HEK293 (cell line): ENCODE measurements at regions not wholly inside any gene's neighbourhood (a gene's known extent, or its start where the extent isn't known, plus 50 kb on each side); places are given as distances from the start of the nearest gene placed in this dataset.

Experiments used
- CTCF ChIA-PET: fragments of 350-600 bp; formaldehyde crosslinking; extraction: SDS; loops from one replicate; lab custom pipeline; 2021; ENCODE audit warnings: antibody characterized with exemption; lab: Yijun Ruan, JAX
- POLR2A ChIA-PET: fragments of 300-600 bp; formaldehyde crosslinking; extraction: SDS; loops from one replicate; lab custom pipeline; 2020; ENCODE audit warnings: antibody characterized with exemption, inconsistent platforms; lab: Yijun Ruan, JAX
- H3K27ac ChIP-seq: fragments of 200-500 bp; sonication (Bioruptor generic); 2 replicates; pipeline ENCODE4 v1.5.1; 2014; ENCODE audit warnings: low read depth, low read length, control low read depth, inconsistent platforms; ENCODE audit errors: extremely low read depth
- H3K36me3 ChIP-seq, 2 experiments: fragments of 200-500 bp in 1 of 2; sonication (Bioruptor generic) in 1 of 2; 1 replicate in 1 of 2; 2 replicates in 1 of 2; pipeline ENCODE4 v1.5.1; 2014 to 2017; ENCODE audit warnings: inconsistent platforms in 2 of 2, low read length in 2 of 2; ENCODE audit not compliant: control insufficient read depth in 2 of 2, insufficient read depth in 1 of 2
- H3K4me1 ChIP-seq: fragments of 200-500 bp; sonication (Bioruptor generic); 2 replicates; pipeline ENCODE4 v1.5.1; 2014; ENCODE audit warnings: mild to moderate bottlenecking, low read length, inconsistent platforms; ENCODE audit not compliant: control insufficient read depth, insufficient read depth
- H3K4me3 ChIP-seq: 2 replicates; pipeline ENCODE4 v1.5.1; 2011; ENCODE audit warnings: low read depth, mild to moderate bottlenecking, control low read depth, low read length, moderate library complexity
- H3K9me3 ChIP-seq: fragments of 200-500 bp; sonication (Bioruptor generic); 2 replicates; pipeline ENCODE4 v1.5.1; 2014; ENCODE audit warnings: low read depth, low read length, inconsistent platforms; ENCODE audit not compliant: control insufficient read depth, insufficient read depth
- GLIS2 ChIP-seq: fragments of 450-650 bp; formaldehyde crosslinking; IDR thresholded peaks from 2 replicates; pipeline ENCODE4 v1.5.1; 2016; ENCODE audit warnings: missing biosample characterization, missing genetic modification characterization
- KLF1 ChIP-seq: fragments of 450-650 bp; formaldehyde crosslinking; IDR thresholded peaks from 2 replicates; pipeline ENCODE4 v1.5.1; 2016; ENCODE audit warnings: missing biosample characterization, missing genetic modification characterization
- PBX3 ChIP-seq: sonication (generic); formaldehyde crosslinking; IDR thresholded peaks from 2 replicates; pipeline ENCODE4 v1.8.1; 2022; ENCODE audit warnings: mild to moderate bottlenecking, moderate library complexity, missing genetic modification reagents
- SCRT1 ChIP-seq: fragments of 450-650 bp; formaldehyde crosslinking; IDR thresholded peaks from 2 replicates; pipeline ENCODE4 v1.5.1; 2016; ENCODE audit warnings: missing biosample characterization, missing genetic modification characterization, borderline replicate concordance
- ZBTB1 ChIP-seq: fragments of 450-650 bp; formaldehyde crosslinking; IDR thresholded peaks from 2 replicates; pipeline ENCODE4 v1.5.1; 2016; ENCODE audit warnings: missing biosample characterization, missing genetic modification characterization
- ZBTB20 ChIP-seq: fragments of 450-650 bp; formaldehyde crosslinking; IDR thresholded peaks from 2 replicates; pipeline ENCODE4 v1.5.1; 2016; ENCODE audit warnings: missing biosample characterization, missing genetic modification characterization
- ZBTB44 ChIP-seq: fragments of 450-650 bp; IDR thresholded peaks from 2 replicates; pipeline ENCODE4 v1.5.1; 2018; ENCODE audit warnings: missing biosample characterization, mild to moderate bottlenecking, missing genetic modification characterization
- ZFHX2 ChIP-seq: fragments of 450-650 bp; formaldehyde crosslinking; conservative IDR thresholded peaks from 2 replicates; pipeline ENCODE4 v1.5.1; 2016; ENCODE audit warnings: missing biosample characterization, missing genetic modification characterization
- ZIC2 ChIP-seq: fragments of 450-650 bp; formaldehyde crosslinking; IDR thresholded peaks from 2 replicates; pipeline ENCODE4 v1.5.1; 2016; ENCODE audit warnings: missing biosample characterization, missing genetic modification characterization
- ZNF2 ChIP-seq: fragments of 450-650 bp; formaldehyde crosslinking; IDR thresholded peaks from 2 replicates; pipeline ENCODE4 v1.5.1; 2016; ENCODE audit warnings: missing biosample characterization, missing genetic modification characterization
- ZNF211 ChIP-seq: fragments of 450-650 bp; formaldehyde crosslinking; IDR thresholded peaks from 2 replicates; pipeline ENCODE4 v1.5.1; 2016; ENCODE audit warnings: low read depth, missing biosample characterization, missing genetic modification characterization
- ZNF221 ChIP-seq: fragments of 450-650 bp; formaldehyde crosslinking; IDR thresholded peaks from 2 replicates; pipeline ENCODE4 v1.5.1; 2017; ENCODE audit warnings: missing biosample characterization, missing genetic modification characterization, borderline replicate concordance
- ZNF248 ChIP-seq: fragments of 450-650 bp; formaldehyde crosslinking; IDR thresholded peaks from 2 replicates; pipeline ENCODE4 v1.5.1; 2017; ENCODE audit warnings: missing biosample characterization, missing genetic modification characterization
- ZNF426 ChIP-seq: fragments of 450-650 bp; formaldehyde crosslinking; IDR thresholded peaks from 2 replicates; pipeline ENCODE4 v1.5.1; 2017; ENCODE audit warnings: missing biosample characterization, missing genetic modification characterization, mild to moderate bottlenecking, inconsistent platforms, moderate library complexity
- ZNF48 ChIP-seq: fragments of 450-650 bp; formaldehyde crosslinking; IDR thresholded peaks from 2 replicates; pipeline ENCODE4 v1.5.1; 2016; ENCODE audit warnings: missing biosample characterization, missing genetic modification characterization
- ZNF488 ChIP-seq: fragments of 450-650 bp; formaldehyde crosslinking; IDR thresholded peaks from 2 replicates; pipeline ENCODE4 v1.5.1; 2016; ENCODE audit warnings: missing biosample characterization, missing genetic modification characterization
- ZNF555 ChIP-seq: fragments of 450-650 bp; formaldehyde crosslinking; conservative IDR thresholded peaks from 2 replicates; pipeline ENCODE4 v1.5.1; 2017; ENCODE audit warnings: missing biosample characterization, mild to moderate bottlenecking, missing genetic modification characterization, inconsistent platforms
- ZNF561 ChIP-seq: fragments of 450-650 bp; IDR thresholded peaks from 2 replicates; pipeline ENCODE4 v1.5.1; 2018; ENCODE audit warnings: missing biosample characterization, missing genetic modification characterization, borderline replicate concordance
- ZNF571 ChIP-seq: fragments of 450-650 bp; formaldehyde crosslinking; IDR thresholded peaks from 2 replicates; pipeline ENCODE4 v1.5.0; 2017; ENCODE audit warnings: missing biosample characterization, missing genetic modification characterization
- ZNF600 ChIP-seq: fragments of 450-650 bp; formaldehyde crosslinking; IDR thresholded peaks from 2 replicates; pipeline ENCODE4 v1.5.1; 2016; ENCODE audit warnings: missing biosample characterization, missing genetic modification characterization
- ZNF610 ChIP-seq: fragments of 450-650 bp; formaldehyde crosslinking; IDR thresholded peaks from 2 replicates; pipeline ENCODE4 v1.5.1; 2016; ENCODE audit warnings: missing biosample characterization, missing genetic modification characterization, borderline replicate concordance
- ZNF624 ChIP-seq: fragments of 450-650 bp; formaldehyde crosslinking; IDR thresholded peaks from 2 replicates; pipeline ENCODE4 v1.5.1; 2017; ENCODE audit warnings: missing biosample characterization, missing genetic modification characterization
- ZNF626 ChIP-seq: fragments of 450-650 bp; sonication (Bioruptor Pico); formaldehyde crosslinking; IDR thresholded peaks from 2 replicates; pipeline ENCODE4 v1.5.1; 2018; ENCODE audit warnings: missing biosample characterization, missing genetic modification characterization, inconsistent platforms
- ZNF792 ChIP-seq: fragments of 450-650 bp; formaldehyde crosslinking; IDR thresholded peaks from 2 replicates; pipeline ENCODE4 v1.5.1; 2016; ENCODE audit warnings: missing biosample characterization, missing genetic modification characterization
- ZXDB ChIP-seq: fragments of 450-650 bp; formaldehyde crosslinking; IDR thresholded peaks from 2 replicates; pipeline ENCODE4 v1.5.1; 2016; ENCODE audit warnings: missing biosample characterization, missing genetic modification characterization
- TF ChIP-seq, protein P1 (sequence below): fragments of 450-650 bp; formaldehyde crosslinking; IDR thresholded peaks from 2 replicates; pipeline ENCODE4 v1.5.1; 2017; ENCODE audit warnings: missing biosample characterization, missing genetic modification characterization

DNA sequence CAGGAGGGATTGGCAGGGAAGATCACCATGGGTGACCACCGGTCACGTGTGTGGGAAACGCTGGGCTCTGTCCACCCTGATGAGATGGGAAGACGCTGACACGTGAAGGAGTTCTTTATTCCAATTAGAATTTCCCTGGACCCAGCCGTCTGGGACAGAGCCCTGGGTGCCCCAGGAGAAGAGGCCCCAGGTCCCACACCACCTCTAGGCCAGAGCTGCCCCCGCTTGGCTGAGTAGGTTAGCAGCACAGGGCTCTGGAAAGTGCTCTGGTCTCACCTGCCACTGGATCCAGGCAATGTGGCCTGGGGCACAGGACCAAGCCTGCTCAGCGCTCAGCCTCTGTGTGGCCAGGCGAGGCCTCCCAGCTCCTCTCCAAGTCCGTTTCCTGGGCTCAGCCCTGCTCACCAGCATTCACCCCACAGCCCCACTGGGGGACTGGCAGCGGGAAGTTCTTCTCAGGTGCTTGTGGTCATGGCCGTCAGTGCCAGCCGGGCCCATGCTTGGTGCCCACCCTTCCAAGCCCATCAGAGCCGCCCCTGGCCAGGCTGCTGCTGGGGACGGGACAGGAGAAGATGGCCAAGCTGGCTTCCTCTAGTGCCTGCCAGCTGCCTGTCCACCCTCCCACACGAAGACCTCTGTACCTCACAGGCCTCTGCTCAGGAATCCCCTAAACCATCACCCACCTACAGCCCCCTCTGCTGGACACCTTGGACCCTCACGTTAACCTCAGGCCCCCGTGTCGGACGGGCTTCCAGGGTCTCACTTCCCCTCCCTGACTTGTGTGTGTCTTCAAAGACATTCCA is 62.5 kb upstream of the FGF3 start (continued):
- TF ChIP-seq ZBTB20 (tag by site-specific recombination) = no peak
- no peak for TF ChIP-seq ZNF561
- no peak for TF ChIP-seq ZNF610 (tag by site-specific recombination)
- TF ChIP-seq ZNF2 (tag by site-specific recombination) = no peak
- no peak for TF ChIP-seq ZBTB44 (tag by site-specific recombination)
- no peak for TF ChIP-seq ZNF248 (tag by site-specific recombination)
- TF ChIP-seq, protein P1, sequence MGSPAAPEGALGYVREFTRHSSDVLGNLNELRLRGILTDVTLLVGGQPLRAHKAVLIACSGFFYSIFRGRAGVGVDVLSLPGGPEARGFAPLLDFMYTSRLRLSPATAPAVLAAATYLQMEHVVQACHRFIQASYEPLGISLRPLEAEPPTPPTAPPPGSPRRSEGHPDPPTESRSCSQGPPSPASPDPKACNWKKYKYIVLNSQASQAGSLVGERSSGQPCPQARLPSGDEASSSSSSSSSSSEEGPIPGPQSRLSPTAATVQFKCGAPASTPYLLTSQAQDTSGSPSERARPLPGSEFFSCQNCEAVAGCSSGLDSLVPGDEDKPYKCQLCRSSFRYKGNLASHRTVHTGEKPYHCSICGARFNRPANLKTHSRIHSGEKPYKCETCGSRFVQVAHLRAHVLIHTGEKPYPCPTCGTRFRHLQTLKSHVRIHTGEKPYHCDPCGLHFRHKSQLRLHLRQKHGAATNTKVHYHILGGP (tag by site-specific recombination) = no peak
- TF ChIP-seq ZNF221 (tag by site-specific recombination) = no peak

DNA sequence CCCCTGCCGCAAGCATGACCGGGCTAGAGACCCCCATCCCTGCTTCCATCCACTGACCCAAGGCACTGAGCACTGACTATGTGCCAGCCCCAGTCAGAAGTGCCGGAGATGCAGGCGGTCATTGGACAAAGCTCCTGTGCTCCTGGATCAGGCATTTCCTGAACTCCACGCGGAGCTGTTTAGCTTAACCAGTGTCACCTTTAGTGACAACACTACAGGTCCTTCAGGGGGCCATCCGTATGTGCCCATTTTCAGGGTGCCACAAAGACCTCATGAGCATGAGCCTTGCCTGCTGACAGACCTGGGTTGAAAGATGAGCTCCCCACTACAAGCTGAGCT is 63.0 kb upstream of the FGF3 start:
- no peaks in the 10 kb centered on the region for H3K4me1 ChIP-seq
- no peak overlapping the region for H3K4me3 ChIP-seq
- H3K9me3 ChIP-seq = no peaks in the 10 kb centered on the region
- ChIA-PET POLR2A (no interaction called here), CTCF (interaction anchor here (0.6 to 1.4 kb wide), 8 partner anchors 9 to 178 kb away, joined by 3 to 7 read pairs (median 4); no protein-coding TSS in a partner anchor)
- no peak overlapping the region for H3K27ac ChIP-seq
- no peaks in the 10 kb centered on the region for H3K36me3 ChIP-seq
- TF ChIP-seq ZNF792 = no peak
- no peak for TF ChIP-seq ZFHX2 (tag by site-specific recombination)
- TF ChIP-seq ZXDB (tag by site-specific recombination) = no peak
- no peak for TF ChIP-seq ZNF626 (tag by site-specific recombination)
- no peak for TF ChIP-seq ZIC2 (tag by site-specific recombination)
- TF ChIP-seq ZNF488 (tag by site-specific recombination) = no peak
- TF ChIP-seq ZNF211 (tag by site-specific recombination) = no peak
- TF ChIP-seq ZNF571 (tag by site-specific recombination) = no peak
- TF ChIP-seq, protein P1 (tag by site-specific recombination) = no peak
- TF ChIP-seq PBX3 (CRISPR knock-in tag) = no peak
- no peak for TF ChIP-seq ZNF48 (tag by site-specific recombination)
- TF ChIP-seq ZNF426 (tag by site-specific recombination) = no peak
- TF ChIP-seq ZNF624 = no peak
- no peak for TF ChIP-seq ZNF555
- no peak for TF ChIP-seq ZNF600 (tag by site-specific recombination)
- TF ChIP-seq ZBTB1 (tag by site-specific recombination) = no peak
- TF ChIP-seq KLF1 (tag by site-specific recombination) = no peak
- TF ChIP-seq SCRT1 (tag by site-specific recombination) = no peak
- TF ChIP-seq GLIS2 (tag by site-specific recombination) = no peak
